HPDE6-E6E7 (cell line): ENCODE measurements at regions not wholly inside any gene's neighbourhood (a gene's known extent, or its start where the extent isn't known, plus 50 kb on each side); places are given as distances from the start of the nearest gene placed in this dataset.
"Not testable (repeated sequence)": the region's sequence is repeated elsewhere in the genome, so short reads cannot be mapped to it uniquely, and the experiment has no call there.

ENCODE experiments used
- DNase-seq: peaks from one replicate; pipeline ENCODE4 v3.0.0; 2011; ENCODE audit warnings: missing footprints; ENCODE audit errors: extremely low spot score

DNA sequence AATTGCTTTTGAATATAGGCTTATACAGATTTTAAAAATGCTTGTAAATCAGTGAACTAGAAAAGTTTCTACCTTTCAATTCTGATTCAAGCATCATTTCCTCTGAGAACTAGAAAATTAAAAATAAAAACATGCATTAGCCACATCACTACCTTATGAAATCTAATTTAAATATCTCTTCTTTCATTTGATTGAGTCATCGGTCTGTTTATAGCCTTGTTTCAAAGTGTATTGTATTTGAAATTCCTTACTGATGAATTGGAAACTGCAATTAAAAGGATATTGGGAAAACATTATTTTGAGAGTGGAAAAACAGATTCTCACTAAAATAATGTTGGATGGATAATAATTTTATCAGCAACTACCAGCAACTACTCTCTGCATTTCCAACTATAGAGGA lies 717.7 kb upstream of the FAM98A start:
- no peak for DNase-seq

DNA sequence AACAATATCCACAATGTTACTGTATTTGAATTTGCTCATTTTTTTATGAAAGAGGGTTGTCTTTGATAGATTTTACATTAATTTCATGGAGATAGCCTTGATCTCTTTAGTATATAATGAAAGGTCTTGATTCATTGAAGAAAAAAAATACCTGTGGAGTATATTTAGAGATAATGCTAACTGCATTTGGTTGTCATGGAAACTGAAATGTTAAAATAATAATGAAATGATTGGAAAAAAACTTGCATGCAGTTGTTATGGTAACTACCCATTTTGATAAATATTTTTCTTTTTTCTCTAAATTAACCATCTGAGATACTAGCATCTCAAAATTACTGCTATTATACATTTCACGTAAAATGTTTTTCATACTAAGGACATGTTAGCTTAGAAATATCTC lies 712.7 kb upstream of the FAM98A start:
- DNase-seq: no peak

DNA sequence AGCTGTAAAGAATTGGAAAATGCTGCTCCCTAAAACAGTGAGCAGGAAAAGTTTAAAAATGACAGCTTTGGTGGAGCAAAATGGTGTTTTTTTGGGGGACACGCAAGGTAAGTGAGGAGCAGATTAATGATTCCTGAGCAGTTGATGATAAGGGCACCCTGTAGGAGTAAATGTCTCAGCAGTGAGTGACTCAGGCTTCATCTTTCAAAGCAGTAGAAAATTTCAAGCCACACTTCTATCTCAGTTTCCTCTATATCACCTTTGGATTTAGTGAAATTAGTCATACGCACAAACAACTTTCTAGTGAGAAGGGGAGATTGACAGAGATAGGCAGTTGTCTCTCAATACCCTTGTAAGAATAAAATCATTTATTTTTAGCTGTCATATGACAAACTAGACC lies 709.0 kb upstream of the FAM98A start:
- no peak for DNase-seq

DNA sequence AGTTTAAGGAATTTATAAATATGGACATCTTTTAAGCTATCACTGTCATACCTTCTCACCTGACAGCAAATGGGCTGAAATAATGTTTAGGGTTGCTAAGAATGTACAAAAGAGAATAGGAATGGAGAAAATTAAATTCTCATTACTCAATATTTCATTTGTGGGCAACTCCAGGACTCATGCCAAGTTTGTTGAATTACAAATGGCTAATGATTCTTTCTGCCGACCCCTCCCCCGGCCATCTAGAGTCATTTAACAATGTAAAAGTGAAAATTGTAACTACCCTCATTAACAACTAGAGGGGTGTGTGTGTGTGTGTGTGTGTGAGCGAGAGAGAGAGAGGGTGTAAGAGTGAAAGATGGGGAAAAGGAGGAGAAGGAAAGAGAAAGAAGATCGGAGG lies 708.5 kb upstream of the FAM98A start:
- no peak for DNase-seq

DNA sequence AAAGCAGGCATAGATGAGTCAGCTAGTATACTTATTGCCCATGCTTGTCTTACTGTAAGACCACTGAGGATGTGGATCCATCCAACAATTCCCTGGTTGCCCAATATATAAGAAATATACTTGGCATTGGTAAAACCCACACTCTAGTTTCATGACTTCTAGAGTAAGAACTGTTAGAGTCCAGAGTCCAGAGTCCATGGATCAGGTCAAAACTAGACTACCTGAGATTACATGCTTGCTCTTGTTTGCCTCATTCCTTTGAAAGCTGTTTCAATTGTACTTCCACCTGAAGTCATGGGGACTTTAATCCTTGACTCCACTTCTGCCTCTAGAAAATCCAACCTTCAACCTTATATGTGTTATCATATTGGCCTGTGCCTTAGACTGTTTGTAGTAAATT lies 707.6 kb upstream of the FAM98A start:
- DNase-seq: no peak

DNA sequence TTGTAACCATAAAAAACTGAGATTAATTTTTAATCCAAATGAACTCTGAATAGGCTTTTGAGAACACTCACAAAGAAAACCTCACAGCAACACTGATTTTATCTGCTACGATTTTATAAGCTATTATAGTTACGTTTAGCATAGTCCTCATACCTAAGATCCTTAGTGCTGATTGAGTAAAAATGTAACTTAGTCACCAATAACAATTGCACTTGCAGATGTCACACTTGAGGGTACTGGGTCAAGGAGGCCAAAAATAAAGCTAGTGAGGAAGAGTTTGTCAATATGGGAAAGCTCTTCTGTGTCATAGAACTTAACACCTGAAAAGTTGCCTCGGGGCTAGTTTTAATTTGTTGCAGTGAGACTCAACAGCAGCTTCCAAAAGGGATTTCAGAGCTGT lies 706.5 kb upstream of the FAM98A start:
- DNase-seq: no peak

DNA sequence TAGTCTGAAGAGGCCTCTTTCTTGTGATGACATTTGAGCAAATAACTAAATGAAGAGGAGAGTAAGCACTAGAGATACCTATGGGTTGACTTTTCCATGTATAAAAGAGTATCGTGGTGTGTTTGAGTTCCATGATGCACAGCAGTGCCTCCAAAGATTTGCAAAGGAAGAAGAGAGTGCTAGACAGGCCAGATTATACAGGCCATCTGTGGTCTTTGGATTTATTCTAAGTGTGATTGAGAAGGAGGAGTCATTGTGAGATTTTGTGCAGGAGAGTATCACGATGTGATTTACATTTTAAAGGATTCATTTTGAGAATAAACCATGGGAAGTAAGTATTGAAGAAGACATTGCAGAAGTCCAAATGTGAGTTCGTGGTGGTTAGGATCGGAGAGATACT lies 695.9 kb upstream of the FAM98A start:
- no peak for DNase-seq

DNA sequence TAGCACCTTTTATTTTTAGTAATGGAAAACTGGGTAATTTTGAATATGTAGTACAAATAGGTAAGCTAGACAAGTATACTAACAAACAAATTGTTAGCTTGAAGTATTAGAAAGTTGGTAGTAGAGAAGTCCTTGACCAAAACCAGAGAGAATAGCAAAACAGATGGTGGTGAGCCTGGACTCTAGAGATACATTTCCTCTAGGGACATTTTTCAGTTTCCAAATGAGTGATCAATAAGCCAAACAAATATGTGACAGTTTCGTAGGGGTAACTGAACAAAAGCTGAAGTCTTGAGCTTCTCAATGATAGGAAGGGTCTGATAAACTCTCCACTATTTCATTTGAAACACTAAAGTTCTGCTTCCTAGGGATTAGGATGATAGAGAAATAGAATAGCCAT lies 692.0 kb upstream of the FAM98A start:
- DNase-seq: no peak

DNA sequence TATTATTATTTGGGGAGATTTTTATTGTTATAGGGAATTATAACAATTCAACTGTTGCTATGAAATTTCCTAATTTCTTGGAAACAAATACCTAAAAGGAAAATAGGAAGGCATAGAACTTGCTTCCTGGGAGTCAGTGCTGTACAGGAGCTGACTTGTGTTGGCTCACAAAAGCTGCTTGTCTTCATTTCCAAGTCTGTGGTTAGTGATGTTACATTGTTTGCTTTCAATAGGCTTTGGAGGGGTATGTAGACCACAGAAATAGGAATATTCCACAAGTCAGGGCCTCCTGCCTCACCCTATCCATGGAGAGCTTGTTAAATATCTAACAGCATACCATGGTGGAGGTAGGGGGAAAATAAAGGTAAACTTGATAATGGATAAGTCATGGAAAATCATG lies 688.9 kb upstream of the FAM98A start:
- DNase-seq: no peak

DNA sequence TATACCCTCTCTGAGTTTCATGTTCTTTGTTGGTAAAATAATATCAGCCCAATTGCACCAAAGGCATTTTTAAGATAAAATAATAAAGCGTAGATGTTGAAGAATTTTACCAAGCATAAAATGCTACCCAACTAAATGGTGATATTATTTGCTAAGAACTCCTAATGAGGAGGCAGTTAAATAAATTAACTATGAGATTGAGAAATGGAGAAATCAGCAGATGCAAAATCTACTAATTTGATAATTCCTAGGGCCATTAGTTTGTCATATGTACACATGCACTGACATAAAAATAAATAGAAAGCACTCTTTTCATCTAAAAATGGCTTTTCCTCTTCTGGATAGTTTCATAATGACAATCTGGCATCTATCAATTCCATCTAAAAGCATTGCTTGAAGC lies 681.5 kb upstream of the FAM98A start:
- no peak for DNase-seq

DNA sequence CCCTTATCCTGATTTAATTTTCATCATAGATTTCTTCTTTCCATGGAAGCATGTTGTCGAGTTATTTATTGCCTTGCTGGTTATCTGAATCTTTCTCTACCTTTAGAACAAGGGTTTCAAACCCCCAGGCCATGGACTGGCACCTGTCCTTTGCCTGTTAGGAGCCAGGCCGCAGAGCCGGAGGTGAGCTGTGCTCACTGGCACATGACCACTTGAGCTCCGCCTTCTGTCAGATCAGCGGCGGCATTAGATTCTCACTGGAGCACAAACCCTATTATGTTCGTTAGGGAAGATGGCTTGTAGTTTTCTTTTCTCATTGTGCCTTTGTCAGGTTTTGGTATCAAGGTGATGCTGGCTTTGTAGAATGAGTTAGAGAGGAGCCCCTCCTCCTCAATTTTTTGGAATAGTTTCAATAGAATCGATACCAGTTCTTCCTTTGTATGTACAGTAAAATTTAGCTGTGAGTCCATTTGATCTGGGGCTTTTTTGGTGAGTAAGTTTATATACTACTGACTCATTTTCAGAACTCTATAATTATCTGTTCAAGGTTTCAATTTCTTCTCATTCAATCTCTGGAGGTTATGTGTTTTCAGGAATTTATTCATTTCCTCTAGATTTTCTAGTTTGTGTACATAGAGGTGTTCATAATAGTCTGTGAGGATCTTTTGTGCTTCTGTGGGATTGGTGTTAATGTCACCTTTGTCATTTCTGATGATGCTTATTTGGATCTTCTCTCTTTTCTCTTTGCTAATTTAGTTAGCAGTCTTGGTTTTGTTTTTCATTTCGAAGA lies 668.0 kb upstream of the FAM98A start:
- no peak for DNase-seq

DNA sequence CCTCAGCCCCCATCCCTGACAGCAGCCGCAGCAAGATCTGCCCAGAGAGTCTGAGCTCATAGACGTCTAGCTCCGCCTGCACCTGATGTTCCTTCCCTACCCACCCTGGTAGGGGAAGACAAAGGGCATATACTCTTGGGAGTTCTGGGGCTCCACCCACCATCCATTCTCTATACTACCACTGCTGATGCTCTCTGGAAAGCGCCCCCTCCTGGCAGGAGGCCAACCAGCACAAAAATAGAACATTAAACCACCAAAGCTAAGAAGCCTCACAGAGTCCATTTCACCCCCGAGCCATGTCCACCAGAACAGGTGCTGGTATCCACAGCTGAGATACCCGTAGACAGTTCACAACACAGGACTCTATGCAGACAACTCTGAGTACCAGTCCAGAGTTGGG lies 662.6 kb upstream of the FAM98A start:
- DNase-seq: no peak

DNA sequence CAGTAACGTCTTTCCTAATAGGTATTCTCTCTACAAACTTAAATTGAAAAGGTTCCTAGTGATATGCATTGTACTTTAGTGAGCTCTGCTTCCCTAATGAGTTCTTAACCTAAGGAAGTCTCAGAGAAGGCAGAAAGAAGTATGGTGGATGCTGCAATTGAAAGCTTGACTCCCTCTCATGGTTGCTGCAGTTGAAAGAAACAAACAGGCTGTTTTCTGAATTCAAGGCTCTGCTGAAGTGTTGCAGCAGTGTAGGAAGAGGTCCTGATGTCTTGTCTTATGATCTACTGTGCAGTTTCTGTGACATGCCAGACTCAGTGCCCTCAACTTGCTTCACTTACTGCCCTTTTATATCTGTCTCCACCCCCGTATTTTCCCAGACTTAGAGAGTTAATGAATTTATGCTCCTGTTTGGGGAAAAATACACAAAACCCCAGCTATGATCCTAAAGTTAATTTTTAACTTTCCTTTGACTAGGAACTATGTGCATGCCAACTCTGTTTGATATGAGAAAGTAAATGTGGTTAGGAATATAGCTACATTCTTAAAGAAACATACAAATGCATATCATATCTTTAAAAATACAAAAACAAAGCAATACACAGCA lies 655.3 kb upstream of the FAM98A start:
- no peak for DNase-seq

DNA sequence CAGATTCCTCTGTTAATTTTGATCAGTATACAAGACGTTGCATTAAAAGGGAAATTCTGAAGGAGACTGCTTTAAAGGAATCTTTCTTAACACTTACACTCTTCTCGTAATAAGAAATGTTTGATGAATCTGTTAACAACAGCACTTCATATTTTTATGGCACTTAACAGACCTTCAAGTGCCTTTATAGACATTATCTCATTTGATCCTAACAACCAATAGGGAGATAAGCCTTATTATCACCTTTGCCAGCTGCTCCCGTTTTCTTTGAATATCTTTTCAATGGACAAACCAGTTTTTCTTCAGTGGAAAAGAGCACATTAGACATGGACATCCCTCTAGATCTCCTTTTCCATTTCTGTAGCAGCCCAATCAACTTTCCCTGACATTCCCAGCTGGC lies 653.0 kb upstream of the FAM98A start:
- DNase-seq: no peak

DNA sequence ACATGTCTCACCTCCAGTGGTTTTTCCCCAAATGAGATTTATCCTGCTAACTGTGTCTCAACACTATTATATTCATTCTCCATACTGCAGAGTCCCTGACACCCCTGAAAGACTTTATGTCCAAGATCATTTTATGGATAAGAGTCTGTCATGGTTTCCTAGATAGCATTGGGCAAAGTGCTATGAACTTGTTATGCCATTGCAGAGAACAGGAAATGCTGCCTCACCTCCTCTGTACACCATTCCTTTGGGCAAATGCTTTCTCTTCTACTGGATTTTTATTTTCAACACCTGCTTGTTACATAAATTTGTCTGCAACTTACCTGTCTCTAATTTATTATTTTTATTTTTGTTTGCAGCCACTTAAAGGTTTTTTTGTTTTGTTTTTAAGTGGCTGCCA lies 652.5 kb upstream of the FAM98A start:
- DNase-seq: no peak

DNA sequence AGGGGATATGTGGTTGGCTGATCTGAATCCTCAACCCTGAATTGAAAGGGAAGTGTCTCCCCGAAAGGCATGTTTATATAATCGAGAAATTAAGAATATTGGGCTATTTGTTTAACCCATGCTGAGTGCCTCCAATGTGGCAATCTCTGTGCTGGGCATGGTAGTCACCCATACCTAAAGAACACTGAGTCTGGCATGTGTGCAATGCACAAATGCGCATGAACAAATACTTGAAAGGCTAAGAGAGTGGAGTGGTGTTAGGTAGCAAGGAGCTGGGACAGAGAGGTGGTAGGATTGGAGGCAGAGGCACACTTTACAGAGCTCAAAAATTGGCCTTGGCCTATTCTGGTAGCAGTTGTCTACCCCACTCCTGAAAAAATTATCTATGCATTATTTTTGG lies 645.1 kb upstream of the FAM98A start:
- no peak for DNase-seq

DNA sequence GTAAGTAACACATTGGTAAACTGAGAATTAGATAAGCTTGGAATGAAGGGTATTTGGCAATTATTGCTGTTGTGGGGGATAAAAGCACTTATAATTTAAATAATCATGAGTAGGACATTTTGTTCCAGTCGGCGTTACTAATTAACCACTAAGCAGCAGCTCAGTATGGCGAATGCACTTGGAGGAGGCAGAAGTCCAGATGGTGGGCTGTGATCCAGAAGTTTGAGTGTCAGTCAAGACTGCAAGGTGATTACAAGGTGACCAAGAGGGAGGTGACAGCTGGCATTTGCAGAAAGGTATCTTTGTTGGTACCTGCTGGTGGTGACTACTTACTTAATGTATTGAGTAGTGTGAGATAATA lies 643.6 kb upstream of the FAM98A start:
- no peak for DNase-seq

DNA sequence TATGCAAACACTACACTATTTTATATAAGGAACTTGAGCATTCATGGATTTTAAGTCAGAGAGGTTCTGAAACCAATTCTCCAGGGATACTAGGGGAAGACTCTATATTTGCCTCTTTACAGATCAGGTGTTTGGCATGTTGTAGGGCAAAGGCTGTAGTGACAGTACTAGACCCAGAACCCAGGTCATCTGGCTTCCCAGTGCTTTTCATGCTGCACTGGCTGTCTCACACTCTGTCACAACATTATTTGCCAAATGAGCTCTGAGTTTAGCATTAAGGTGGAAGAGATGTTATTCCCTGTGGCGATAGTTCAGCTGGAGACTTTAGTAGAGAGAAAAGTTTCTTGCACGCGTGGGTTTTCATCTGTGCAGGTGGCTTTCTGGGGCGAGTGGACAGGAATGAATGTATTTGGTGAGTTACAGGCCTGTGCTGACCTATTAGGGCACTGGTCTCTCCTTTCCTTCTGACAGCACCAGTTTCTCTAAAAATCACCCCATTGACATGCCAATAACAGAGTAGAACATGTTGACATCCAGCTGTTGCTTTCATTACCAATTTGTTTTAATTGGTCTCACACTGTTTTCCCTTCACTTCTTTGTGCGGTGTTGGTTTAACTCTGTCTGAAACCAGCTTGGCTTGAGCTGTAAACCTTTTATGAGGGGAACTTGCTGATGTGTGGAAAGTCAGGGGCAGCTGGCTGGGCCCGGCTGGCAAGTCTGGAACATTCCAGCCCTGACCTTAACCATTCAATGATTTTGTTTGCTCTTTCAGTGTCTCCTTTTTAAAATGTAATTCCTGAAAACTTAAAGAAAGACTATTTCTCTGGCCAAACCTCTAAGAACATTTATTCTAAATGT lies 643.0 kb upstream of the FAM98A start:
- no peak for DNase-seq

DNA sequence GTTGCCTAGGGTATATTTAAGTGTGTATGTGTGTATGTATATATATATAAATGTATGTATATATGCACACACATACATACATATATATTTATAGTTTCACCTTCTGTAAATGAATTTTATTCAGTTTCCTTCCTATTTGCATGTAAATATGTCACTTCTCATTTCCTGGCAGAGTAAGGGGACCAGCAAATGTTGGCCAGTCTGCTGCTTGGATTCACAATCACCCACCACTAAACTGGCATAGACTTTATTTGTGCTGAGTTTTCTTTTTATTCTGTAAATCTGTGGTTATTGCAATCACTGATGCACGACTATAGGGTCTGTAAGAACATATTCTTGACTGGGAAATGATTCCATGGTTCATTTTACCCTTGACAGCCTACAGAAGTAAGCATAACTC lies 640.4 kb upstream of the FAM98A start:
- no peak for DNase-seq

DNA sequence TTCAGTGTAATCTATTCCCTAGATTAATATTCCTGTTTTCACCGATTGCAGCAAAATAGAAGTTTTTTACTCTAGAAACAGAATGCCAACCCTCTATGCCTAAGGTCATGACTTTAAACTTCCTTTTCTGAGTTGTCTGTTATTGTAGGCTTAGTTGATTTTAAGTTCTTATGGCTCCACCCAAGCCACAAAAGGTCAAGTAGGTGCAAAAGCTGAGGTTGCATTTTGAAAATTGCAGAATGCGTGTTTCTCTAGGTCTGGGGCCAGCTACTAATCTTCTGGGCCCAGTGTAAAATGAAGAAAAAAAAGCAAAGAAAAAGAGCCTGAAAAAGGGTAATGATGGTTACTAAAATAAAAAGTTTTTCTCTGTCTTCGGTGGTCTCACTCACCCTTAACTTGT lies 635.7 kb upstream of the FAM98A start:
- DNase-seq: no peak

DNA sequence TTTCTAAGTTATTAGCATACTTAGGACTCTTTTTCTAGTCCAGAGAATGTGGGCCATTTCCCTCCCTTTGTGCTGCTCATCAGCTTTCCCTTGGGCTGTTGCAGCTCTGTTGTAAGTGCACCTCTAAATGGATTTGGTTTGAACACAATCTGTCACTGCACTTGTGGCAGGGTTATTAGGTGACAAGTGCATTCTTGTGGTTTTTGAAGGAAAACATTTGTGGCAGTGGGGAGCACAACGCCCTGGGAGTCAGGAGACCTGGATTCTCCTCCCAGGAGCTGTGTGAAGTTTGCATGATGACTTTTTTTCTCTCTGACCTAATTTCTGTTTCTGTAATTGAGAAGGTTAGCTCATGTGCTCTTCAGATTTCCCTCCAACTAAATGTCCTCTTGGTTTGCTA lies 630.9 kb upstream of the FAM98A start:
- DNase-seq: no peak

DNA sequence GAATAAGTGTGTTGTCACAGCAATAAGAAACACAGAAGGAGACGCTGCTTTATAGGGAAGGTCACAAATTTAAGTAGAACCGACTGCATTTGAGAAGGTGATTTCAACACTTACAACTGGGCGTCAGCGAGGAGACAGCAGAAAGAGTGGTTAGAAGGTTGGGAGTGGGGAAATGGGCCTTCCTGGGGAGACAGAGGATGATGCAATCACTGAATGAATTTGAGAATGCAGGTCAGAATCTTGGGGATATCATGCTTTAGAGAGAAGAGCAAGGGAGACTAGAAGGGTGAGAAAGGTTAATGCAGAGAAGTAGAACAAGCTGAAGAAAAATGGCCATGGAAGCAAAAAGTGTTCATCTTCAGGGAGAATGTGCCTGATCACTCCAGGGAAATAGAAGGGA lies 616.1 kb upstream of the FAM98A start:
- no peak for DNase-seq

DNA sequence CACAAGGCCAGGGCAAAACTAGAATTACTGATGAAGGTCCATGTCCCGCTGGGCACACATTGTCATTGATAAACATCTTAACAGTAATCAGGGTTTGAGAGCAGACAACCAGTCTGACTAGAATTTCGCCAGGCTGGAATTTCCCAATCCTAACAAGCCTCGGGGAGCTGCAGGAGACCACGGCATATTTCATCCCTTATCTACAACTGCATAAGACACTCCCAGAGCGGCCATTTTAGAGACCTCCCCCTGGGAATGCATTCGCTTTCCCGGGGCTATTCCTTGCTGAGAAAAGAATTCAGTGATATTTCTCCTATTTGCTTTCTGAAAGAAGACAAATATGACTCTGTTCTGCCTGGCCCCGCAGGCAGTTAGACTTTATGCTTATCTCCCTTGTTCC lies 611.3 kb upstream of the FAM98A start:
- DNase-seq: not testable (repeated sequence)
